ENCODE measurements at regions not wholly inside any gene's neighbourhood (a gene's known extent, or its start where the extent isn't known, plus 50 kb on each side); places are given as distances from the start of the nearest gene placed in this dataset.
A peak's percentile ranks its signal among the peaks of the same experiment; 100 is the strongest.

GRCh38 chr7:32395168-32395567, 95.0 kb downstream of the LSM5 start:
- Histone ChIP-seq H3K27me3 (replicated peaks; ENCODE audit: control insufficient read depth, insufficient read depth, low read length) (no peaks in the 10 kb centered on the region), H3K4me3 (replicated peaks; ENCODE audit: low read depth, low read length) (no peak overlapping the region), H3K36me3 (ENCODE audit: control insufficient read depth, insufficient read depth, low read length) (no peaks in the 10 kb centered on the region)
- DNase-seq (ENCODE audit: extremely low read depth, insufficient read length) = no peak
- no peak for TF ChIP-seq CTCF (IDR thresholded peaks at IDR 0.05; ENCODE audit: insufficient read depth, low read length, poor library complexity, severe bottlenecking)

- H3K27me3 ChIP-seq (replicated peaks; ENCODE audit: control insufficient read depth, insufficient read depth, low read length) = no peaks in the 10 kb centered on the region
- no peak overlapping the region for H3K4me3 ChIP-seq (replicated peaks; ENCODE audit: low read depth, low read length)
- no peak for DNase-seq (ENCODE audit: extremely low read depth, insufficient read length)
- no peaks in the 10 kb centered on the region for H3K36me3 ChIP-seq (ENCODE audit: control insufficient read depth, insufficient read depth, low read length)
- TF ChIP-seq CTCF (IDR thresholded peaks at IDR 0.05; ENCODE audit: insufficient read depth, low read length, poor library complexity, severe bottlenecking) = no peak
Measured at GRCh38 chr7:32393861-32394260, 96.3 kb downstream of the LSM5 start.

GRCh38 chr7:32390210-32390609, 100.0 kb downstream of the LSM5 start:
- DNase-seq (ENCODE audit: extremely low read depth, insufficient read length) = no peak
- no peaks in the 10 kb centered on the region for H3K27me3 ChIP-seq (replicated peaks; ENCODE audit: control insufficient read depth, insufficient read depth, low read length)
- TF ChIP-seq CTCF (IDR thresholded peaks at IDR 0.05; ENCODE audit: insufficient read depth, low read length, poor library complexity, severe bottlenecking) = no peak
- H3K36me3 ChIP-seq (ENCODE audit: control insufficient read depth, insufficient read depth, low read length) = no peaks in the 10 kb centered on the region
- H3K4me3 ChIP-seq (replicated peaks; ENCODE audit: low read depth, low read length) = no peak overlapping the region

GRCh38 chr7:32385316-32385956, 104.7 kb downstream of the LSM5 start:
- TF ChIP-seq CTCF (IDR thresholded peaks at IDR 0.05; ENCODE audit: insufficient read depth, low read length, poor library complexity, severe bottlenecking) = no peak
- Histone ChIP-seq H3K27me3 (replicated peaks; ENCODE audit: control insufficient read depth, insufficient read depth, low read length) (no peaks in the 10 kb centered on the region), H3K36me3 (ENCODE audit: control insufficient read depth, insufficient read depth, low read length) (no peaks in the 10 kb centered on the region), H3K4me3 (replicated peaks; ENCODE audit: low read depth, low read length) (no peak overlapping the region)
- no peak for DNase-seq (ENCODE audit: extremely low read depth, insufficient read length)

- peak; percentile 10 for TF ChIP-seq CTCF (IDR thresholded peaks at IDR 0.05; ENCODE audit: insufficient read depth, low read length, poor library complexity, severe bottlenecking)
- H3K36me3 ChIP-seq (ENCODE audit: control insufficient read depth, insufficient read depth, low read length) = no peaks in the 10 kb centered on the region
- no peaks in the 10 kb centered on the region for H3K27me3 ChIP-seq (replicated peaks; ENCODE audit: control insufficient read depth, insufficient read depth, low read length)
- no peak for DNase-seq (ENCODE audit: extremely low read depth, insufficient read length)
- H3K4me3 ChIP-seq (replicated peaks; ENCODE audit: low read depth, low read length) = no peak overlapping the region
Measured at GRCh38 chr7:32381024-32381601, 109.1 kb downstream of the LSM5 start.
